ENCODE measurements at regions not wholly inside any gene's neighbourhood (a gene's known extent, or its start where the extent isn't known, plus 50 kb on each side); places are given as distances from the start of the nearest gene placed in this dataset.

GRCh38 chr9:115952430-115953292 is 200.9 kb upstream of the PAPPA start:
- no peak overlapping the region for H3K4me3 ChIP-seq (replicated peaks; ENCODE audit: low read depth, low read length)
- H3K36me3 ChIP-seq (ENCODE audit: control insufficient read depth, insufficient read depth, low read length) = no peaks in the 10 kb centered on the region
- no peak for DNase-seq (ENCODE audit: extremely low read depth, insufficient read length)
- TF ChIP-seq, protein P1, sequence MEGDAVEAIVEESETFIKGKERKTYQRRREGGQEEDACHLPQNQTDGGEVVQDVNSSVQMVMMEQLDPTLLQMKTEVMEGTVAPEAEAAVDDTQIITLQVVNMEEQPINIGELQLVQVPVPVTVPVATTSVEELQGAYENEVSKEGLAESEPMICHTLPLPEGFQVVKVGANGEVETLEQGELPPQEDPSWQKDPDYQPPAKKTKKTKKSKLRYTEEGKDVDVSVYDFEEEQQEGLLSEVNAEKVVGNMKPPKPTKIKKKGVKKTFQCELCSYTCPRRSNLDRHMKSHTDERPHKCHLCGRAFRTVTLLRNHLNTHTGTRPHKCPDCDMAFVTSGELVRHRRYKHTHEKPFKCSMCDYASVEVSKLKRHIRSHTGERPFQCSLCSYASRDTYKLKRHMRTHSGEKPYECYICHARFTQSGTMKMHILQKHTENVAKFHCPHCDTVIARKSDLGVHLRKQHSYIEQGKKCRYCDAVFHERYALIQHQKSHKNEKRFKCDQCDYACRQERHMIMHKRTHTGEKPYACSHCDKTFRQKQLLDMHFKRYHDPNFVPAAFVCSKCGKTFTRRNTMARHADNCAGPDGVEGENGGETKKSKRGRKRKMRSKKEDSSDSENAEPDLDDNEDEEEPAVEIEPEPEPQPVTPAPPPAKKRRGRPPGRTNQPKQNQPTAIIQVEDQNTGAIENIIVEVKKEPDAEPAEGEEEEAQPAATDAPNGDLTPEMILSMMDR (IDR thresholded peaks at IDR 0.05; ENCODE audit: insufficient read depth, low read length, poor library complexity, severe bottlenecking) = no peak
- no peaks in the 10 kb centered on the region for H3K27me3 ChIP-seq (replicated peaks; ENCODE audit: control insufficient read depth, insufficient read depth, low read length)

GRCh38 chr9:115956371-115956770 is 197.2 kb upstream of the PAPPA start:
- TF ChIP-seq, protein P1 (IDR thresholded peaks at IDR 0.05; ENCODE audit: insufficient read depth, low read length, poor library complexity, severe bottlenecking) = no peak
- H3K27me3 ChIP-seq (replicated peaks; ENCODE audit: control insufficient read depth, insufficient read depth, low read length) = no peaks in the 10 kb centered on the region
- H3K36me3 ChIP-seq (ENCODE audit: control insufficient read depth, insufficient read depth, low read length) = no peaks in the 10 kb centered on the region
- DNase-seq (ENCODE audit: extremely low read depth, insufficient read length) = no peak
- H3K4me3 ChIP-seq (replicated peaks; ENCODE audit: low read depth, low read length) = no peak overlapping the region

GRCh38 chr9:115957585-115957984 is 196.0 kb upstream of the PAPPA start:
- TF ChIP-seq, protein P1 (IDR thresholded peaks at IDR 0.05; ENCODE audit: insufficient read depth, low read length, poor library complexity, severe bottlenecking) = no peak
- Histone ChIP-seq H3K27me3 (replicated peaks; ENCODE audit: control insufficient read depth, insufficient read depth, low read length) (no peaks in the 10 kb centered on the region), H3K4me3 (replicated peaks; ENCODE audit: low read depth, low read length) (no peak overlapping the region), H3K36me3 (ENCODE audit: control insufficient read depth, insufficient read depth, low read length) (no peaks in the 10 kb centered on the region)
- no peak for DNase-seq (ENCODE audit: extremely low read depth, insufficient read length)

DNA sequence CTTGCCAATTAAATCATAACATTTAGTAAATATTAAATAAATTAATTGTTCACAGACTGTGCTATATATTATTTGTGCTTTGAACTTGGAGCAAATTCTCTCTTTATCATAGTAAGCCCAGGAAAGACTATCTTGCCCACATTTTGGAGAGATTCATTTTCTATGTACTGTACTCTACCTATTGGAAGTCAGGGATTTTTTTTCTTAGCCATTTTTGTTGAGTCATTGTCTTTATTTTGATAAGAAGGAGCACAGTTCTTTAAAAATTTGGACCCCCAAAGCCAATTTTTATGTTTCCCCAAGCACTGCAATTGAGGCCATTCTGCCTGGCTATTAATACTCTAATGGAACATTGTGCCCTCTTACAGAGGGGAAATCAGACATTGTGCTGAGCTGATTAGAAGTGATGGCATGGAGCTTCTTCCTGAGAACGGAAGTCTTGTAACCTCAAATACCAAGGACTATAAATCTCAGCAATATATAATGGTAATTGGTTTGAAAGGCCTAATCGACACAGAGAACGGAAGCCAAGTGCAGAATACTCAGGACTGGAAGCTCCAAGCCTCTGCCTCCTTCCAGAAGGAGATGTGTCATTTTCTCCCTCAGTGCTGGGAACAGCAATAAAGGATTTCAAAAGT is 188.8 kb upstream of the PAPPA start:
- DNase-seq (ENCODE audit: extremely low read depth, insufficient read length) = no peak

GRCh38 chr9:115966660-115967059 is 186.9 kb upstream of the PAPPA start:
- no peak overlapping the region for H3K4me3 ChIP-seq (replicated peaks; ENCODE audit: low read depth, low read length)
- DNase-seq (ENCODE audit: extremely low read depth, insufficient read length) = no peak
- TF ChIP-seq, protein P1 (IDR thresholded peaks at IDR 0.05; ENCODE audit: insufficient read depth, low read length, poor library complexity, severe bottlenecking) = no peak
- no peaks in the 10 kb centered on the region for H3K36me3 ChIP-seq (ENCODE audit: control insufficient read depth, insufficient read depth, low read length)
- H3K27me3 ChIP-seq (replicated peaks; ENCODE audit: control insufficient read depth, insufficient read depth, low read length) = no peaks in the 10 kb centered on the region

More for the DNA sequence above, 188.8 kb upstream of the PAPPA start:
- Histone ChIP-seq H3K4me3 (replicated peaks; ENCODE audit: low read depth, low read length) (no peak overlapping the region), H3K36me3 (ENCODE audit: control insufficient read depth, insufficient read depth, low read length) (no peaks in the 10 kb centered on the region), H3K27me3 (replicated peaks; ENCODE audit: control insufficient read depth, insufficient read depth, low read length) (no peaks in the 10 kb centered on the region)
- TF ChIP-seq, protein P1 (IDR thresholded peaks at IDR 0.05; ENCODE audit: insufficient read depth, low read length, poor library complexity, severe bottlenecking) = no peak

Measured in GM06990 (cell line).